NB4 (cell line): ENCODE measurements at regions not wholly inside any gene's neighbourhood (a gene's known extent, or its start where the extent isn't known, plus 50 kb on each side); places are given as distances from the start of the nearest gene placed in this dataset.

ENCODE experiments used
- POLR2A ChIP-seq: IDR thresholded peaks from 2 replicates; pipeline ENCODE4 v1.6.1; 2011; ENCODE audit warnings: mild to moderate bottlenecking; ENCODE audit not compliant: insufficient read length; ENCODE audit errors: extremely low read depth
- TF ChIP-seq, protein P1 (sequence below): IDR thresholded peaks from one replicate; pipeline ENCODE4 v1.5.1; 2012; ENCODE audit warnings: low read depth, low read length
- TF ChIP-seq, protein P2 (sequence below): IDR thresholded peaks from 2 replicates; pipeline ENCODE4 v1.6.1; 2011; ENCODE audit warnings: low read depth, low read length

DNA sequence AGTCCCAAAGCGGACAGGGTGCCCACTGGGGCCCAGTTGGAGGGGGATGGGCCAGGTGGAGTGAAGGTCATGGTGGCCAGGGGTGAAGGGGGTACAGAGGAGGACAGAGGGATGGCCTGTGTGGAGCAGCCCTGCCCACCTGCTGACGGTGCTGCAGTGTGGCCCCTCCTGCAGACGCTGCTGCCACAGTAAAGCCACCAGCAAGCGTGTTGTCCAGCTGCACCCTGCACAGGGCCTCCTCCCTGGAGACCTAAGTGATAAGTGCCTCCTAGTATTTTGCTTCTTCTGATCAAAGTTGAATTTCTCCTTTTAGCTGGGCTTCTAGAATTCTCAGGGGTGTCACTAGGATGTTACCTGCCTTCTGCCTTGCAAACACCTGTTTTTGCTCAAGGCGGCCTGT is 299.3 kb upstream of the IRX4 start:
- TF ChIP-seq, protein P1, sequence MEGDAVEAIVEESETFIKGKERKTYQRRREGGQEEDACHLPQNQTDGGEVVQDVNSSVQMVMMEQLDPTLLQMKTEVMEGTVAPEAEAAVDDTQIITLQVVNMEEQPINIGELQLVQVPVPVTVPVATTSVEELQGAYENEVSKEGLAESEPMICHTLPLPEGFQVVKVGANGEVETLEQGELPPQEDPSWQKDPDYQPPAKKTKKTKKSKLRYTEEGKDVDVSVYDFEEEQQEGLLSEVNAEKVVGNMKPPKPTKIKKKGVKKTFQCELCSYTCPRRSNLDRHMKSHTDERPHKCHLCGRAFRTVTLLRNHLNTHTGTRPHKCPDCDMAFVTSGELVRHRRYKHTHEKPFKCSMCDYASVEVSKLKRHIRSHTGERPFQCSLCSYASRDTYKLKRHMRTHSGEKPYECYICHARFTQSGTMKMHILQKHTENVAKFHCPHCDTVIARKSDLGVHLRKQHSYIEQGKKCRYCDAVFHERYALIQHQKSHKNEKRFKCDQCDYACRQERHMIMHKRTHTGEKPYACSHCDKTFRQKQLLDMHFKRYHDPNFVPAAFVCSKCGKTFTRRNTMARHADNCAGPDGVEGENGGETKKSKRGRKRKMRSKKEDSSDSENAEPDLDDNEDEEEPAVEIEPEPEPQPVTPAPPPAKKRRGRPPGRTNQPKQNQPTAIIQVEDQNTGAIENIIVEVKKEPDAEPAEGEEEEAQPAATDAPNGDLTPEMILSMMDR = no peak
- no peak for TF ChIP-seq POLR2A
- TF ChIP-seq, protein P2, sequence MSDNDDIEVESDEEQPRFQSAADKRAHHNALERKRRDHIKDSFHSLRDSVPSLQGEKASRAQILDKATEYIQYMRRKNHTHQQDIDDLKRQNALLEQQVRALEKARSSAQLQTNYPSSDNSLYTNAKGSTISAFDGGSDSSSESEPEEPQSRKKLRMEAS = no peak
